Nephron (organoid): ENCODE measurements at regions not wholly inside any gene's neighbourhood (a gene's known extent, or its start where the extent isn't known, plus 50 kb on each side); places are given as distances from the start of the nearest gene placed in this dataset.

Source experiments
- H3K27ac Mint-ChIP-seq, 3 experiments: 2 replicates each; pipeline ENCODE4 v1.8.0; 2020; ENCODE audit warnings: mixed read lengths in 3 of 3, mild to moderate bottlenecking in 2 of 3, moderate library complexity in 1 of 3
- H3K27me3 Mint-ChIP-seq: 2 replicates; pipeline ENCODE4 v1.8.0; 2021; ENCODE audit warnings: low read depth, mild to moderate bottlenecking, moderate library complexity, mixed read lengths
- H3K36me3 Mint-ChIP-seq: 2 replicates; pipeline ENCODE4 v1.8.0; 2020; ENCODE audit warnings: low read depth, mixed read lengths
- H3K4me1 Mint-ChIP-seq: 2 replicates; pipeline ENCODE4 v1.8.0; 2020; ENCODE audit warnings: mixed read lengths
- H3K4me3 Mint-ChIP-seq, 3 experiments: 2 replicates each; pipeline ENCODE4 v1.8.0; 2020; ENCODE audit warnings: mild to moderate bottlenecking in 3 of 3, mixed read lengths in 3 of 3, moderate library complexity in 2 of 3
- H3K9me3 Mint-ChIP-seq: 2 replicates; pipeline ENCODE4 v1.8.0; 2020; ENCODE audit warnings: mixed read lengths
- CTCF ChIP-seq, 3 experiments: fragments of 200-600 bp; sonication (generic); IDR thresholded peaks; one replicate each; pipeline ENCODE4 v1.5.0; 2021; ENCODE audit warnings: antibody characterized with exemption in 3 of 3; ENCODE audit not compliant: unreplicated experiment in 3 of 3

- Mint-ChIP-seq H3K36me3 (peaks cover 4% of the 10 kb centered on the region), H3K27me3 (peaks cover 4% of the 10 kb centered on the region), H3K27ac (no peak overlapping the region), H3K4me3 (no peak overlapping the region), H3K9me3 (peaks cover 11% of the 10 kb centered on the region), H3K4me1 (peaks cover 5% of the 10 kb centered on the region)
- no peak for TF ChIP-seq CTCF (IDR thresholded peaks at IDR 0.05; ENCODE audit: unreplicated experiment in 3 of 3)
Measured at GRCh38 chr3:159928666-159929065, 60.0 kb upstream of the IL12A start.

- Mint-ChIP-seq H3K36me3 (peaks cover 5% of the 10 kb centered on the region), H3K9me3 (peaks cover 16% of the 10 kb centered on the region), H3K4me3 (no peak overlapping the region), H3K27ac (peak overlapping the region in 2 of 3 experiments; percentile 18 to 49), H3K4me1 (peaks cover 5% of the 10 kb centered on the region), H3K27me3 (peaks cover 4% of the 10 kb centered on the region)
- no peak for TF ChIP-seq CTCF (IDR thresholded peaks at IDR 0.05; ENCODE audit: unreplicated experiment in 3 of 3)
Measured at GRCh38 chr3:159929171-159930141, 59.2 kb upstream of the IL12A start.

- H3K27me3 Mint-ChIP-seq: no peaks in the 10 kb centered on the region
- peaks cover 11% of the 10 kb centered on the region for H3K36me3 Mint-ChIP-seq
- no peak overlapping the region for H3K4me3 Mint-ChIP-seq
- H3K4me1 Mint-ChIP-seq: no peaks in the 10 kb centered on the region
- no peak overlapping the region for H3K27ac Mint-ChIP-seq
- H3K9me3 Mint-ChIP-seq: peaks cover 23% of the 10 kb centered on the region
- TF ChIP-seq CTCF (IDR thresholded peaks at IDR 0.05; ENCODE audit: unreplicated experiment in 3 of 3): no peak
Measured at GRCh38 chr3:159934216-159934615, 54.4 kb upstream of the IL12A start.

- Mint-ChIP-seq H3K9me3 (peaks cover 23% of the 10 kb centered on the region), H3K27ac (no peak overlapping the region), H3K4me3 (no peak overlapping the region), H3K4me1 (no peaks in the 10 kb centered on the region), H3K36me3 (peaks cover 11% of the 10 kb centered on the region), H3K27me3 (no peaks in the 10 kb centered on the region)
- TF ChIP-seq CTCF (IDR thresholded peaks at IDR 0.05; ENCODE audit: unreplicated experiment in 3 of 3): no peak
Measured at GRCh38 chr3:159936541-159936940, 52.1 kb upstream of the IL12A start.

- no peaks in the 10 kb centered on the region for H3K4me1 Mint-ChIP-seq
- H3K27ac Mint-ChIP-seq: no peak overlapping the region
- peaks cover 20% of the 10 kb centered on the region for H3K9me3 Mint-ChIP-seq
- no peak overlapping the region for H3K4me3 Mint-ChIP-seq
- H3K36me3 Mint-ChIP-seq: peaks cover 11% of the 10 kb centered on the region
- no peaks in the 10 kb centered on the region for H3K27me3 Mint-ChIP-seq
- TF ChIP-seq CTCF (IDR thresholded peaks at IDR 0.05; ENCODE audit: unreplicated experiment in 3 of 3): no peak
Measured at GRCh38 chr3:159937561-159938166, 51.0 kb upstream of the IL12A start.
